Tibial artery (tissue), 4 donors: ENCODE measurements at regions not wholly inside any gene's neighbourhood (a gene's known extent, or its start where the extent isn't known, plus 50 kb on each side); places are given as distances from the start of the nearest gene placed in this dataset.

Experiments
- DNase-seq, 2 donors: peaks; one replicate each; pipeline ENCODE4 v3.0.0-alpha.2; 2019
- H3K27ac ChIP-seq, 2 donors: fragments of 200-600 bp; sonication (generic) in 1 of 2; 1 replicate in 1 of 2; 2 replicates in 1 of 2; pipeline ENCODE4 v1.5.1; 2018 to 2019; ENCODE audit warnings: mild to moderate bottlenecking in 1 of 2
- H3K27me3 ChIP-seq, 2 donors: fragments of 200-600 bp; sonication (generic) in 1 of 2; one replicate each; pipeline versions ENCODE4 v1.5.1 to v1.6.0; 2016 to 2019
- H3K36me3 ChIP-seq, 3 donors: fragments of 200-600 bp; sonication (generic) in 2 of 3; one replicate each; pipeline ENCODE4 v1.5.1; 2016 to 2019; ENCODE audit warnings: mild to moderate bottlenecking in 2 of 3
- H3K4me1 ChIP-seq, 4 donors: fragments of 200-600 bp; sonication (generic) in 2 of 4; 1 replicate in 3 of 4; 2 replicates in 1 of 4; pipeline ENCODE4 v1.5.1; 2016 to 2019
- H3K4me3 ChIP-seq, 2 donors: fragments of 200-600 bp; sonication (generic) in 1 of 2; 1 replicate in 1 of 2; 2 replicates in 1 of 2; pipeline ENCODE4 v1.5.1; 2018 to 2019; ENCODE audit warnings: mild to moderate bottlenecking in 2 of 2
- H3K9me3 ChIP-seq, 3 donors: fragments of 200-600 bp; sonication (generic) in 1 of 3; one replicate each; pipeline ENCODE4 v1.5.1; 2016 to 2019
- intact Hi-C: fragments of 100-400 bp; cut with DNase I; formaldehyde crosslinking; loops from one replicate; pipeline ENCODE4 v1.15.0; 2023; ENCODE audit warnings: low total_unique reads
- TF ChIP-seq, protein P1 (sequence below), 2 experiments: fragments of 200-600 bp in 1 of 2; fragments of 450-650 bp in 1 of 2; IDR thresholded peaks; one replicate each; pipeline ENCODE4 v1.5.1; 2017 to 2019; ENCODE audit warnings: antibody characterized with exemption in 2 of 2, mild to moderate bottlenecking in 1 of 2, moderate library complexity in 1 of 2

DNA sequence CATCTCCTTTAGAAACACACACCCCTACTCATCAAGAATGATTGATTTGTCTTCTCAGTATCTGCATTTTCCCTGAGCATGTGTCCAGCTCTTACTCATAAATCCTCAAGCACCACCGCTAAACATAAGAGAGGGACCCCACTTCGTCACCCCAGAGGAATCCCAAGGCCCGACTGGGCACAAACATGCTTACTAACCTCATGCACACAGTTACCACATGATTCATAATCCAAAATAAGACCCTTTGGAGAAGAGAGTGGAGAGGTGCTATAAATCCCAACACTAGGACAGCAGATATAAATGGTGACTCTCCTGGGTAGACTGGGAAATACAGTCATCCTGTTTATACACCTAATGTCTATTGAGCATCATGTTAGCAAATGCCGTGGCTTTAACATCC is 843.2 kb upstream of the ID2 start:
- Histone ChIP-seq H3K4me1 (no peaks in the 10 kb centered on the region), H3K4me3 (no peak overlapping the region), H3K27me3 (peaks cover 0 to 4% of the 10 kb centered on the region in 2 donors), H3K27ac (no peak overlapping the region), H3K9me3 (no peaks in the 10 kb centered on the region), H3K36me3 (no peaks in the 10 kb centered on the region)
- TF ChIP-seq, protein P1, sequence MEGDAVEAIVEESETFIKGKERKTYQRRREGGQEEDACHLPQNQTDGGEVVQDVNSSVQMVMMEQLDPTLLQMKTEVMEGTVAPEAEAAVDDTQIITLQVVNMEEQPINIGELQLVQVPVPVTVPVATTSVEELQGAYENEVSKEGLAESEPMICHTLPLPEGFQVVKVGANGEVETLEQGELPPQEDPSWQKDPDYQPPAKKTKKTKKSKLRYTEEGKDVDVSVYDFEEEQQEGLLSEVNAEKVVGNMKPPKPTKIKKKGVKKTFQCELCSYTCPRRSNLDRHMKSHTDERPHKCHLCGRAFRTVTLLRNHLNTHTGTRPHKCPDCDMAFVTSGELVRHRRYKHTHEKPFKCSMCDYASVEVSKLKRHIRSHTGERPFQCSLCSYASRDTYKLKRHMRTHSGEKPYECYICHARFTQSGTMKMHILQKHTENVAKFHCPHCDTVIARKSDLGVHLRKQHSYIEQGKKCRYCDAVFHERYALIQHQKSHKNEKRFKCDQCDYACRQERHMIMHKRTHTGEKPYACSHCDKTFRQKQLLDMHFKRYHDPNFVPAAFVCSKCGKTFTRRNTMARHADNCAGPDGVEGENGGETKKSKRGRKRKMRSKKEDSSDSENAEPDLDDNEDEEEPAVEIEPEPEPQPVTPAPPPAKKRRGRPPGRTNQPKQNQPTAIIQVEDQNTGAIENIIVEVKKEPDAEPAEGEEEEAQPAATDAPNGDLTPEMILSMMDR (IDR thresholded peaks at IDR 0.05), result no peak
- intact Hi-C loops, result no loop called here
- DNase-seq, result no peak

GRCh38 chr2:7840651-7841380 is 841.0 kb upstream of the ID2 start:
- Histone ChIP-seq H3K36me3 (no peaks in the 10 kb centered on the region), H3K27ac (no peak overlapping the region), H3K9me3 (no peaks in the 10 kb centered on the region), H3K4me1 (no peaks in the 10 kb centered on the region), H3K27me3 (peaks cover 0 to 4% of the 10 kb centered on the region in 2 donors), H3K4me3 (no peak overlapping the region)
- intact Hi-C loops, result no loop called here
- DNase-seq, result no peak
- TF ChIP-seq, protein P1 (IDR thresholded peaks at IDR 0.05), result no peak

DNA sequence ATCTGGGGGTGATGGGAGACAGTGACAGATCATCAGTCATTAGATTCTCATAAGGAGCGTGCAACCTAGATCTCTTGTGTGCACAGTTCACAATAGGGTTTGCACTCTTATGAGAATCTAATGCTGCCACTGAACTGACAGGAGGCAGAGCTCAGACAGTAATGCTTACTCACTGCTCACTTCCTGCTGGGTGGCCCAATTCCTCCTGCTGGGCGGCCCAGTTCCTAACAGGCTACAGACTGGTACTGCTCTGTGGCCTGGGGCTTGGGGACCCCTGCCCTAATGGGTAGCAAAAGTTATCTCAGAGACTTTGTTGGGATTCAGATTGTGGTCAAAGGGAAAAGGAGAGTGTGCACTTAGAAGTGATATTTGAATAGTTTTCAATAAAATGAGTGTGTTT is 840.1 kb upstream of the ID2 start:
- no peak overlapping the region for H3K27ac ChIP-seq
- no peak for DNase-seq
- no peaks in the 10 kb centered on the region for H3K4me1 ChIP-seq
- H3K9me3 ChIP-seq, result no peaks in the 10 kb centered on the region
- H3K4me3 ChIP-seq, result no peak overlapping the region
- TF ChIP-seq, protein P1 (IDR thresholded peaks at IDR 0.05), result no peak
- intact Hi-C loops, result no loop called here
- no peaks in the 10 kb centered on the region for H3K36me3 ChIP-seq
- peaks cover 0 to 4% of the 10 kb centered on the region in 2 donors for H3K27me3 ChIP-seq

GRCh38 chr2:7844414-7844965 is 837.4 kb upstream of the ID2 start:
- Histone ChIP-seq H3K4me1 (no peaks in the 10 kb centered on the region), H3K4me3 (no peak overlapping the region), H3K9me3 (no peaks in the 10 kb centered on the region), H3K36me3 (no peaks in the 10 kb centered on the region), H3K27ac (no peak overlapping the region), H3K27me3 (peaks cover 0 to 4% of the 10 kb centered on the region in 2 donors)
- DNase-seq, result no peak
- TF ChIP-seq, protein P1 (IDR thresholded peaks at IDR 0.05), result no peak
- intact Hi-C loops, result no loop called here

- TF ChIP-seq, protein P1 (IDR thresholded peaks at IDR 0.05), result no peak
- no peak overlapping the region for H3K27ac ChIP-seq
- H3K27me3 ChIP-seq, result peaks cover 0 to 4% of the 10 kb centered on the region in 2 donors
- no peaks in the 10 kb centered on the region for H3K36me3 ChIP-seq
- H3K4me1 ChIP-seq, result no peaks in the 10 kb centered on the region
- no peak overlapping the region for H3K4me3 ChIP-seq
- intact Hi-C loops, result no loop called here
- no peaks in the 10 kb centered on the region for H3K9me3 ChIP-seq
- no peak for DNase-seq
Measured at GRCh38 chr2:7845332-7845731, 836.5 kb upstream of the ID2 start.
